IPS-20b (cell line): ENCODE measurements at regions not wholly inside any gene's neighbourhood (a gene's known extent, or its start where the extent isn't known, plus 50 kb on each side); places are given as distances from the start of the nearest gene placed in this dataset.

Source experiments
- H3K27ac ChIP-seq: one replicate; pipeline ENCODE4 v1.5.1; 2013; ENCODE audit warnings: low read length
- H3K27me3 ChIP-seq: 2 replicates; pipeline ENCODE4 v1.6.1; 2013; ENCODE audit warnings: mild to moderate bottlenecking, low read length, inconsistent platforms; ENCODE audit not compliant: insufficient read depth
- H3K36me3 ChIP-seq: 2 replicates; pipeline ENCODE4 v1.6.1; 2013; ENCODE audit warnings: low read depth, mild to moderate bottlenecking, inconsistent platforms, low read length, moderate library complexity; ENCODE audit not compliant: insufficient read depth
- H3K4me1 ChIP-seq: 2 replicates; pipeline ENCODE4 v1.6.1; 2013; ENCODE audit warnings: mild to moderate bottlenecking, control low read depth, inconsistent platforms, low read length, moderate library complexity; ENCODE audit not compliant: insufficient read depth
- H3K4me3 ChIP-seq: 2 replicates; pipeline ENCODE4 v1.5.1; 2013; ENCODE audit warnings: mild to moderate bottlenecking, low read length, inconsistent platforms
- H3K9ac ChIP-seq: 2 replicates; pipeline ENCODE4 v1.6.1; 2013; ENCODE audit warnings: low read depth, mild to moderate bottlenecking, inconsistent platforms, low read length, moderate library complexity
- H3K9me3 ChIP-seq: 2 replicates; pipeline ENCODE4 v1.6.1; 2013; ENCODE audit warnings: mild to moderate bottlenecking, low read depth, low read length, inconsistent platforms; ENCODE audit not compliant: insufficient read depth

DNA sequence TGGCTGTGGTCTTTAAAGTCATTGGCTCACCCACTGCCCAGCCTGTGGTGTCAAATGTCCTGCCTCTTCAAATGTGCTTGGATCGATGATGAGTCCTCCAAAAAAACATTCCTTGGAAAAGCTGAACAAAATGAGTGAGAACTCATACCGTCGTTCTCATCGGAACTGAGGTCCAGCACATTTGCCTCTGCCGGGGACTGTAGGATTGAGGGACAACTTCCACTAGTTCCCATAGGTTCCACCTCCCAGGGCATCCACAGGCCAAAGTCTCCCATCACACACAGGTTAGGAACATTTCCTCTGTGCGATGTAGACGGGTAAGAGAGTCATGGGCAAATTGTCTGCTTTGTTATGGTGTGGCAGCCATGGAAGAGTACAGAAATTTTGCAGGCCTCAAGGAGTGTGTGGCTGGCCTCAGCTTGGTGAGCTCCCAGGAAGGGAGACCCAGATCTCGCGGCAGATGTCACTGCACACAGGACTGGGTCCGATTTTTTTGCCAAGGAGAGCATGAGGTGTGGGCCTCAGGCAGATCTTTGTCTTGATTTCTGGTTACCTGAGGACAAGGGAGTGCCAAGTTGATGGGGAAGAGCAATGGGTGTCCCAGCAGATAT lies 115.7 kb downstream of the SNRPN start:
- Histone ChIP-seq H3K4me3 (no peak overlapping the region), H3K27ac (no peak overlapping the region), H3K27me3 (no peaks in the 10 kb centered on the region), H3K36me3 (peaks cover 100% of the 10 kb centered on the region), H3K9ac (no peak overlapping the region), H3K9me3 (peaks cover 100% of the 10 kb centered on the region), H3K4me1 (no peaks in the 10 kb centered on the region)

DNA sequence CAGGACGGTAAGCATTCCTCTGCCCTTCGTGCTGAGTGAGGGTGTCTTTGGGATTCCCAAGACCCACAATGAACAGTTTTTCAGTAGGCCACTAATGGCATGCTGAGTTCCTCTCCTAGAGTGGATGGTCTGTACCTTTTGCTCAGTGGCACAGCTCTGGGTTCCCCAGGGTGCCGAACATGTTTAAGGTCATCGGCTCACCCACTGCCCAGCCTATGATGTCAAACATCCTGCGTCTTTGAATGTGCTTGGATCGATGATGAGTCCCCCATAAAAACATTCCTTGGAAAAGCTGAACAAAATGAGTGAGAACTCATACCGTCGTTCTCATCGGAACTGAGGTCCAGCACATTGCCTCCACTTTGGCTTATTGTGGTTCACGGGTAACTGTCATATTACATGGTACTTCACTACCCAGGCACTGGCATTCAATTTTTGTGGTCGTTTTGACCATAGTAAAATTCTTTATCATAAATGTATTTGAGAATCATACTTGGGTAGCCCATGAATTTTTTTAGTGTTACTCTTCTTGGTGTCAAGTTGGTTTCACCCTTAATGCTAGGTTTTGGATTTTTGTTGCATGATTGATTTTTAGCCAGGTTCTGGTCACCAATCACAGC lies 118.2 kb downstream of the SNRPN start:
- no peak overlapping the region for H3K9ac ChIP-seq
- peaks cover 98% of the 10 kb centered on the region for H3K9me3 ChIP-seq
- no peak overlapping the region for H3K27ac ChIP-seq
- H3K4me1 ChIP-seq: no peaks in the 10 kb centered on the region
- peaks cover 100% of the 10 kb centered on the region for H3K36me3 ChIP-seq
- no peak overlapping the region for H3K4me3 ChIP-seq
- no peaks in the 10 kb centered on the region for H3K27me3 ChIP-seq

DNA sequence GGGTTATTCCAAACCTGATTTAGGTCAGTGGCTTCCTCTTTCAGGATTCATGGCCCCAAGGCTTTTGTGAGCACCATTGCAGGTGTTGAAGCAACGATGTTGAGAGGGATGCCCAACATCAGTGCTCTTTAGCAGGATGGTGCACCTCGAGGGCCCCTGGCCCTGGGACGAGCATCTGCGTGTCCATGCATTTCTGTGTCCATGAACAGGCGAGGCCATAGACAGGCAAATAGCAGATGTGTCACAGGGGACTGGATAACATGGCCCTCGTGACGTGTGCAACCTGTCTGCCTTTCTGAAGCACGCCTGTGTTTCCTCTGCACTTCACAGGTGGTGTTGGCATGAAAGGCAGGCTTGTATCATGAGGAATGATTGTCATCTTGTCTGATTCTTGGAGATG lies 132.3 kb downstream of the SNRPN start:
- Histone ChIP-seq H3K9ac (no peak overlapping the region), H3K36me3 (peaks cover 90% of the 10 kb centered on the region)

DNA sequence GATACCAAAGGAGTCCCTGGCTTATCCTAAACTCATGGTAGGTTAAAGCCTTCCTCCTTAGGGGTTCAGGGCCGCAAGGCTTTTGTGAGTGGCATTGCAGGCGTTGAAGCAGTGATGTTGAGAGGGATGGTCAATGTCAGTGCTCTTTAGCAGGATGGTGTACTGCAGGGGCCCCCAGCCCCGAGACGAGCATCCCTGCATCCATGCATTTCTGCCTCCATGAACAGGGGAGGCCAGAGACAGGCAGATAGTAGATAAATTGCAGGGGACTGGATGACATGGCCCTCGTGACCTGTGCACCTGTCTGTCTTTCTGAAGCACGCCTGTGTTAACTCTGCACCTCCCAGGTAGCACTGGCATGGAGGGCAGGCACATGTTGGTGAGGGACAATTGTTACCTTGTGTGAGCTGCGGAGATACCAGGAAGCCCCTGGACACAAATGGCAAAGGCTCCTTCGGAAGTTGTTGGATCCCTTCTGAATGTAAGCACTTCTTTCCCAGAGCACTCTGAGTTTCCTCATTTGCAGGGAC lies 133.5 kb downstream of the SNRPN start:
- Histone ChIP-seq H3K27ac (no peak overlapping the region), H3K9me3 (peaks cover 77% of the 10 kb centered on the region), H3K4me1 (no peaks in the 10 kb centered on the region), H3K27me3 (no peaks in the 10 kb centered on the region), H3K36me3 (peaks cover 90% of the 10 kb centered on the region), H3K4me3 (no peak overlapping the region), H3K9ac (no peak overlapping the region)

More for the DNA sequence above, 132.3 kb downstream of the SNRPN start:
- no peaks in the 10 kb centered on the region for H3K27me3 ChIP-seq
- no peaks in the 10 kb centered on the region for H3K4me1 ChIP-seq
- no peak overlapping the region for H3K4me3 ChIP-seq
- no peak overlapping the region for H3K27ac ChIP-seq
- peaks cover 75% of the 10 kb centered on the region for H3K9me3 ChIP-seq

DNA sequence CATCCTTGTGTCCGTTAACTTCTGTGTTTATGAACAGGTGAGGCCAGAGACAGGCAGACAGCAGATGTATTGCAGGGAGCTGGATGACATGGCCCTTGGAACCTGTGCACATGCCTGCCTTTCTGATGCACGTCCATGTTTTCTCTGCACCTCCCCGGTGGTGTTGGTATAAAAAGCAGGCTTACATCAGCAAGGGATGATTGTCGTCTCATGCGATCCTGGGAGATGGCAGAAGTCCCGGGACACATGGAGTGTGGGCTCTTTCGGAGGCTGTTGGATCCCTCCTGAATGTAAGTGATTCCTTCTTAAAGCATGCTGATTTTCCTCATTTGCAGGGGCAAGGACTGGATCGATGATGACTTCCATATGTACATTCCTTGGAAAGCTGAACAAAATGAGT lies 134.8 kb downstream of the SNRPN start:
- Histone ChIP-seq H3K27ac (no peak overlapping the region), H3K9ac (no peak overlapping the region), H3K4me3 (no peak overlapping the region), H3K4me1 (no peaks in the 10 kb centered on the region), H3K9me3 (peaks cover 81% of the 10 kb centered on the region), H3K27me3 (no peaks in the 10 kb centered on the region), H3K36me3 (peaks cover 90% of the 10 kb centered on the region)

DNA sequence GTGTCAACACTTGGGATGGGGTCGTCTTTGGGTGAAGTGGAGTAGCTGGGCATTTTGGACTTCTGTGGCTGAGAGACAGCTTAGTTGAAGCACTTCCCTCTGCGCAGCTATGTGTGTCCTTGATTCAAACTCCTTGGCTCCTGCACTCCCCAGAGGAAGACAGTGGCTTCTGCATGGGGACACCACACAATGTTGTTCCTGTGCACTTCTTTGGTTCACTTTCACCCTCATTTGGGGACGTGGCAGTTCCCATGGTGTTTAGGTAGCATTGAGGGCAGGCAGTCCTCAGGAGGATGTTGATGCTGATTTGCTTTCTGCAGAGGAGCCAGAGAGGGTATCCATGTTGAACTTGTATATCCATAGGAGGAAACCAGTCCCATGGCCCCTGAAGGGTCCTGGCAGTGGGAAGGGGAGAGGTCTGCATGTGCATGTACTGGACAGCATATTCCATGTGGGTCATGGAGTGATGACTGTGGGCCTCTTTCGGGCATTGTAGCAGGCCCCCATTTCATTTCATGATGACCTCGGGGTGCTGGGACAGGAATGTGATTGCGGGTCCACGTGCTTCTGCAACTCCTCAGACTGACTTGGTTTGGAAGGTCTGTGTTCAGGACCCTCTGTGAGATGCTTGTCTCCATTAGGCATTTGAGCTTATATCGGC lies 135.4 kb downstream of the SNRPN start:
- H3K9me3 ChIP-seq: peaks cover 76% of the 10 kb centered on the region

DNA sequence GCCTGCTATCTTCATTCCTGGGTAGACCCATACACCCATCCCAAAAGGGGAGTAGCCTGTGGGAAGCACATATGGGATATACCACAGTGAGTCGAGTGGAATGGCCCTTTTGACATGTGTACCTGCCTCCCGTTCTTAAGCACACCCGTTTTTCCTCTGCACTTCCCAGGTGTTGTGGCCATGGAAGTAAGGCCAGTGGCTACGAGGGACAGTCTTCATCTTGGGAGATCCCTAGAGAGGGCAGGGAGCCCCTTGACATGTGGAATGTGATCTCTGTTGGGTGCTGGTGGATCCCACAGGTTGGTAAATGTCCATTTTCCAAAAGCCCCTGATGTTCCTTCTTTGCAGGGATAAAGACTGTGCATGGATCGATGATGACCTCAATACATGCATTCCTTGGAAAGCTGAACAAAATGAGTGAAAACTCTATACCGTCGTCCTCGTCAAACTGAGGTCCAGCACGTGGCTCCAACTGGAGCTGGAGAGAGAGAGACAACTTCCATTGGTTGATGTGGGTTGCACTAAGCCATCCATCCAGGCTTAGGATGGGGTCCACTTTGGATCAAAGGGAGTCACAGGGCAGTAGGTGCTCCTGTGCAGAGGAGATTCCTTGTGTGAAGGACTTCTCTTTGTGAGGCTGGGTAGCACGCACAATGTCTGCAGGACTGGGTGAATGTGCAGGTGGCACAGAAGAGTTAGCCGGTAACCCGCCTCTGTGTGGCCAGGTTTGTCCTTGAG lies 136.8 kb downstream of the SNRPN start:
- peaks cover 90% of the 10 kb centered on the region for H3K36me3 ChIP-seq
- no peak overlapping the region for H3K27ac ChIP-seq
- peaks cover 74% of the 10 kb centered on the region for H3K9me3 ChIP-seq
- no peaks in the 10 kb centered on the region for H3K27me3 ChIP-seq
- H3K4me3 ChIP-seq: no peak overlapping the region
- H3K4me1 ChIP-seq: no peaks in the 10 kb centered on the region
- no peak overlapping the region for H3K9ac ChIP-seq

More for the DNA sequence above, 135.4 kb downstream of the SNRPN start:
- Histone ChIP-seq H3K27ac (no peak overlapping the region), H3K9ac (no peak overlapping the region), H3K4me1 (no peaks in the 10 kb centered on the region), H3K4me3 (no peak overlapping the region), H3K36me3 (peaks cover 90% of the 10 kb centered on the region), H3K27me3 (no peaks in the 10 kb centered on the region)

DNA sequence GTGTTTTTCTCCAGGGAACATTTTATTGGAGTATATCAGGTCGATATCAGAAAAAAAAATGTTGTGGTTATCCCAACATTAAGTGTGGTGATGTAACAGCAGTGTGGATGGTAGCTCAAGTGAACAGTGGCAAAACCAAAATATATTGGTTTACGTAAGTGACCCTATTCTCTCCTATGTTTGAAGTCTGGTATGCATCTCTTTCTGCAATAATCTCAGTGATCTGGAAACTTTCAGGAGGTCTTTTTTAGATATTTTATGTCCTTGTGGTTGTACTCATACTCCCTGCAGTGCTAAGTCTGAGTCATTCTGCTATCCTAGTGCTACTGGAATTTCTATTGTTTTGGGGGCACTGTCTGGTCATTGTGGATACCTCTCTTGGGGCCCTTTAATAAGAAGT lies 137.9 kb downstream of the SNRPN start:
- Histone ChIP-seq H3K4me1 (no peaks in the 10 kb centered on the region), H3K27me3 (no peaks in the 10 kb centered on the region), H3K9me3 (peaks cover 68% of the 10 kb centered on the region), H3K9ac (no peak overlapping the region), H3K4me3 (no peak overlapping the region), H3K27ac (no peak overlapping the region), H3K36me3 (peaks cover 90% of the 10 kb centered on the region)

DNA sequence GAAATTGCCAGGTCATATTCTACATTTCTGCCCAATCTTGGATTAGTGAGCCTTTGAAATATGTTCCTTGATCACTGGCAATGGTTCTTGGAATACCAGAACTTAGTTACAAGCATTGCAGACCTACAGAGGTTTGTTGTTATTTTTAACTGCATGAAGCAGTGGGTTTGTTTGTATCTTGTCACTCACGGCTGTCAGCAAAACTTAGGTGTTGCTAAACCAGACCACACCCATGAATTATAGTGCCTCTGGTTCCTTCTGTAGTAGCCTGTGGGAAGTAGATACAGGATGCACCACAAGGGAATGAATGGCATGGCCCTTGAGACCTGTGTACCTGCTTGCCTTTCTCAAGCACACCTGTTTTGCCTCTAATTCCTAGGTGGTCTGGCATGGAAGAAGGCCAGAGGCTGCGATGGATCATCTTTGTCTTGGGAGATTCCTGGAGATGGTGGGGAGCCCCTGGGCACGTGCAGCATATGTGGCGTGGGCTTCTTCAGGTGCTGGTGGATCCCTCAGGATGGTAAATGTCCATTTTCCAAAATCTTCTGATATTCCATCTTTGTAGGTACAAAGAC lies 138.8 kb downstream of the SNRPN start:
- H3K9ac ChIP-seq: no peak overlapping the region
- peaks cover 65% of the 10 kb centered on the region for H3K9me3 ChIP-seq
- no peaks in the 10 kb centered on the region for H3K4me1 ChIP-seq
- peaks cover 97% of the 10 kb centered on the region for H3K36me3 ChIP-seq
- no peak overlapping the region for H3K27ac ChIP-seq
- no peaks in the 10 kb centered on the region for H3K27me3 ChIP-seq
- no peak overlapping the region for H3K4me3 ChIP-seq

DNA sequence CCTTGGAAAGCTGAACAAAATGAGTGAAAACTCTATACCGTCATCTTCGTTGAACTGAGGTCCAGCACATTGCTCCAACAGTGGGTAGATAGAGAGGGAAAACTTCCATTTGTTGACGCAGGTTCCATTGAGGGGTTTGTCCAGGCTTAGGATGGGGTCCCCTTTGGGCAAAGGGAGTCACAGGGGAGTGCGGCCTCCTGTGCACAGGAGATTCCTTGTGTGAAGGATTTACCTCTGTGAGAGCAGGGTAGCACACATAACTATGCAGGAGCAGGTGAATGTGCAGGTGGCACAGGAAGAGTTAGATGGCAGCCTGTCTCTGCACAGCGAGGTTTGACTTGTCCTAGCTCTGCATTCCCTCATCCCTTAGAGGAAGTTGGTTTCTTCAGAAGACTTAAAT lies 139.3 kb downstream of the SNRPN start:
- Histone ChIP-seq H3K36me3 (peaks cover 100% of the 10 kb centered on the region), H3K4me3 (no peak overlapping the region)

DNA sequence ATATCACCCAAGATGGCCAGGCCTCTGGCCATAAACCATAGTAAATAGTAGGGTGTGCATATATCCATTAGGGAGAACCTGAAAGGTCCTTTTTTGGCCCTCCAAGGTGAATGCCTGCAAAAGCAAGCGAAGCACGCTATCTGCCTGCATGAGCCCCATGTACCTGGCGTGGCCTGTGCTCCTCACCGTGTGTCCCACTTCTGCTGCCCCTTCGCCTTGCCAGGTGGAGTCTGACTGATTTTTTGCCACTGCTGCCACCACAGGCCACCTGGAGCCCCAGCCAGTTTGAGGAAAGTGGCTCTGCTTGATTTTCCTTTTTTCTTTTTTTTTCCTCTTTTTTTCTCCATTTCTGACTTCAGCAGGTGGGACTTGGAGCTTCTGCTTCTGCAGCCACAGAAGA lies 139.7 kb downstream of the SNRPN start:
- H3K36me3 ChIP-seq: peaks cover 100% of the 10 kb centered on the region
- no peak overlapping the region for H3K4me3 ChIP-seq
- peaks cover 64% of the 10 kb centered on the region for H3K9me3 ChIP-seq
- H3K4me1 ChIP-seq: no peaks in the 10 kb centered on the region
- H3K9ac ChIP-seq: no peak overlapping the region
- H3K27me3 ChIP-seq: no peaks in the 10 kb centered on the region
- no peak overlapping the region for H3K27ac ChIP-seq

More for the DNA sequence above, 139.3 kb downstream of the SNRPN start:
- no peak overlapping the region for H3K9ac ChIP-seq
- H3K4me1 ChIP-seq: no peaks in the 10 kb centered on the region
- no peak overlapping the region for H3K27ac ChIP-seq
- no peaks in the 10 kb centered on the region for H3K27me3 ChIP-seq
- peaks cover 65% of the 10 kb centered on the region for H3K9me3 ChIP-seq
